GM18858 (cell line): ENCODE measurements at regions not wholly inside any gene's neighbourhood (a gene's known extent, or its start where the extent isn't known, plus 50 kb on each side); places are given as distances from the start of the nearest gene placed in this dataset.

ENCODE experiments used
- ATAC-seq: cut with Tn5 transposase; IDR thresholded peaks from one replicate; pipeline ENCODE4 v1.9.1; 2021; ENCODE audit not compliant: unreplicated experiment

DNA sequence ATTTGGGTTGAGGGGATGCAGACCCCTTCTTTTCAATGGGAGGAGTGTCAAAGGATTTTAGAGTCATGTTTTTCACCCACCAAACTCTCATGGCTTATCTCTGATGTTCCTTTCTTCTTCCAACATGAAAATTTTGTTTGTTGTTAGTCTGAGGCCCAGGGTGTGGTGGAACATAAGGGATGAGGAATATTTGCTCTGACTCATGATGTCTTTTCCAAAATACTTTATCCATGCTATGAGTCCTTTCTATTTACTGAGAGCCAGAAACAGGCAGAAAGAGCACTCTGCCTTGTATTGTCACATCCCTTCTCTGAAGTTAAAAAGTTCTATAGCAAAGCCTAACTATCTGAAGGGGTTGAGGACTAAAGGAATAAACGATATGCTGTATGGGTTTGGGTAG lies 61.6 kb upstream of the GYPA start:
- ATAC-seq = no peak

DNA sequence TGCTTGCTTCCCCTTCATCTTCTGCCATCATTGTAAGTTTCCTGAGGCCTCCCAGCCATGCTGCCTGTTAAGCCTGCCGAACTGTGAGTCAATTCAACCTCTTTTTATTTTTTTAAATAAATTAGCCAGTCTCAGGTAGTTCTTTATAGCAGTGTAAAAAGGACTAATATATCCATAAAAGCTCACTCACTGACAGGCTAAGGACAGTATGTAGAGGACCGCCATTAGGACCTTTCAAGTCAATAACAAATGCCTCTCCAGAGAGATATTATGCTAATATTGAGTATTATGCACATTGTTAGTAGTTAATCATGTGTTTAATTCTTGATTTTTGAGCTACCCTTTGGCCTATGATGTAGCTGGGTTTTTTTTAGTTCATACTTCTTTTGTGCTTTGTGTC lies 62.6 kb upstream of the GYPA start:
- no peak for ATAC-seq

GRCh38 chr4:144204431-144204830 lies 63.9 kb upstream of the GYPA start:
- ATAC-seq = no peak

DNA sequence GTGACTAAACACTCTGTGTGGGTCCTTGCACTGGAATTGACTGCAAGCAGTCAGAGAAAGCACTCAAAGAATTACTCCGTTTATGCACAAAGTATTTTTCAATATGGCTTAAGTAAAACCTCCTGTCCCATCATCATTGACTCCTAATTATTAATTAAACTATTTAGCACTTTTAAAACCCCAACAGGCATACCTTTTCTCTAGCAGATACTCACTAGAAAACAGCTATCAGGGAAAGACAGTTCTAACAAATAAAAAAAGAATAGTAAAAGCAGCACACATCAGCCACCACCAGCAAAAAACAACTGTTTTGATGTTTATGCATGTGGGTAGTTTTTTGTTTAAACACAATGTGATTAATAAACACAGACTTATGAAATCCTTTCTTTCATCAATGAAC lies 66.2 kb upstream of the GYPA start:
- no peak for ATAC-seq

GRCh38 chr4:144208074-144208473 lies 67.6 kb upstream of the GYPA start:
- ATAC-seq = no peak

- no peak for ATAC-seq
Measured at GRCh38 chr4:144209491-144209890, 69.0 kb upstream of the GYPA start.

GRCh38 chr4:144213371-144213770 lies 72.9 kb upstream of the GYPA start:
- ATAC-seq = no peak

- ATAC-seq = no peak
Measured at GRCh38 chr4:144223149-144223548, 82.6 kb upstream of the GYPA start.

GRCh38 chr4:144223661-144224060 lies 83.1 kb upstream of the GYPA start:
- no peak for ATAC-seq

- no peak for ATAC-seq
Measured at GRCh38 chr4:144259285-144259684, 118.8 kb upstream of the GYPA start.

GRCh38 chr4:144267084-144267483 lies 126.6 kb upstream of the GYPA start:
- no peak for ATAC-seq

- no peak for ATAC-seq
Measured at GRCh38 chr4:144280688-144281087, 140.2 kb upstream of the GYPA start.

- no peak for ATAC-seq
Measured at GRCh38 chr4:144283526-144283925, 143.0 kb upstream of the GYPA start.

- no peak for ATAC-seq
Measured at GRCh38 chr4:144284026-144284425, 143.5 kb upstream of the GYPA start.

GRCh38 chr4:144288011-144288903 lies 147.7 kb upstream of the GYPA start:
- ATAC-seq = peak; percentile 93

- ATAC-seq = no peak
Measured at GRCh38 chr4:144289667-144290428, 149.3 kb upstream of the GYPA start.

- no peak for ATAC-seq
Measured at GRCh38 chr4:144291164-144291563, 150.6 kb upstream of the GYPA start.

DNA sequence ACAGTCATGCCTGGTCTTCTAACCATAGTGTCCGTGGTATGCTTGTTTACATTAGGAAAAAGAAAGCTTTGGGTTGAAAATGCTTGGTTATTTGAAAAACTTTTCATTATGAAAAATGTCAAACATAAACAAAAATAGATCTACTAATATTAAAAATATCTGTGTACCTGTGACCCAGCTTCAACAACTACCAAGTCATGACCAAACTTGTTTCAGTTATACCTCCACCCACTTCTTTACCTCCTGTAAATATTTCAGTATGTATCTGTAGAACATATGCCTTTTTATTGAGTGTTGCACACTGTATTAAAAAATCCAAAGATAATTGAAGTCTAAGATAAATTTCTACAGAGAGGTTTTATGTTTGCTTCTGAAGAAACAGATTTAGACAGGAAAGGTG lies 153.7 kb upstream of the GYPA start:
- ATAC-seq = no peak

DNA sequence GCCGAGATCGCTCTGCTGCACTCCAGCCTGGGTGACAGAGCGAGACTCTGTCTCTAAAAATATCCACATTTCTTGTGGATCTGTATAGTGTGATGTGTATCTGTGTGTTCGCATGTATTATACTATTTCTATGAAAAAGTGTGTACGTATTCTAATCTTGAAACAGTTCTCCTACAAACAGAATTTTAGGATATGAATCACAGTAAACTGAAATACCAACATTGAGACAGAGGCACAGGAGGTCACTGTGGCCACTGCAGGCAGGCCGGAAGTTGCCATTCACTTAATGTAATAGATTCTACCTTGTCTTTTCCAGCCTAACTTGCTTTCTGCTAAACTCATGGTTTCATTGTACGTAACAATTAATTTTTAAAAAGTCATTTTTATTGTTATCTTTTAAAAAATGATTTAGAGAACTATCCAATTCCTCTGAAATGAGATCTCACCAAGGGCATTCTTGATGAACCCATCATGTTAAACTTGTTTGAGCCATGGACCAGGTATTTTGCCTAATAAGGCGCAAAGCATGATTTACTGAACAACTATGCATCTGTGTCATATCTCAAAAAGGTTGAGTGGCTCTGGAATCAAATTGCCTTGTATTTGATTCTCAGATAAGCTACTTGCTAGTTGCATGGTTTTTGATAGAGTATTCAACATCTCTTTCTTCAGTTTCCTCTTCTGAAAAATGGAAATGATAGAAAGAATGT lies 154.9 kb upstream of the GYPA start:
- ATAC-seq = no peak

DNA sequence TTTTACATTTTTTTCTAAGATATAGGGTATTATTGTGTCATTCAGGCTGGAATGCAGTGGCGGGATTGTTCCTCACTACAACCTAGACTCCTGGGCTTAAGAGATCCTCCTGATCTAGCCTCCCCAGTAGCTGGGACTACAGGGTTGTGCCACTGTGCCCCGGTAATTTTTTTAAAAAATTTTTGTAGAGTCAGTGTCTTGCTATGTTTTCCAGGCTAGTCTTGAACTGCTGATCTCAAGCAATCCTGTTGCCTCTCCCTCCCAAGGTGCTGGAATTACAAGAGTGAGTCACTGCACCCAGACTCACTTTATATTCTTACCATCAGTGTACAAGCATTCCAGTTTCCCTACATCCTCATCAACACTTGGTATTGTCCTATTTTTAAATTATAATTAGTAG lies 156.4 kb upstream of the GYPA start:
- no peak for ATAC-seq

GRCh38 chr4:144298519-144298918 lies 158.0 kb upstream of the GYPA start:
- ATAC-seq = no peak

DNA sequence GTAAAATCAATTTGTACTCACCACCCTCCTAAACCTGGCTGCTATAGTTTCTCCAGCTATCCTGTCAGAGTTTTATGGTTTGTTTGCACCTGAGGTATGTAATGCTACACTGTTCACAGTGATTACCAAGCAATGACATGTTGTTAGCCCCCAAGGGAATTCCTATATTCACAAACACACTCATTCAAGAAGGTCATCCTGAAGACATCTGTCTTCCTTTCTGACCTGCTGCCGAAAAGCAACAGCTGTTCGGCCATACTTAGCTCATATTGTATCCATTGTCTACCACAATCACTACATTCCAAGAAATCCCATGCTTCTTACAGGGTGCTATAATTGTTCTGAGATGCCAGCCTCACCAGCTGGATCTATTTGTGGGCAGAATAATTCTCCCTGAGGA lies 160.1 kb upstream of the GYPA start:
- ATAC-seq = no peak
